ENCODE measurements at regions not wholly inside any gene's neighbourhood (a gene's known extent, or its start where the extent isn't known, plus 50 kb on each side); places are given as distances from the start of the nearest gene placed in this dataset.

- intact Hi-C loops (cut with micrococcal nuclease; ENCODE audit: unreplicated experiment) = no loop called here
- Histone ChIP-seq H3K27me3 (replicated peaks; ENCODE audit: control insufficient read depth, insufficient read depth, low read length) (no peaks in the 10 kb centered on the region), H3K9me3 (no peaks in the 10 kb centered on the region), H3K4me3 (ENCODE audit: low read depth, low read length) (no peak overlapping the region), H3K4me1 (no peaks in the 10 kb centered on the region), H3K36me3 (ENCODE audit: control insufficient read depth, insufficient read depth, low read length) (no peaks in the 10 kb centered on the region)
- Mint-ChIP-seq H3K27me3 (ENCODE audit: insufficient read depth, unreplicated experiment) (no peaks in the 10 kb centered on the region), H3K27ac (ENCODE audit: unreplicated experiment) (no peak overlapping the region), H3K4me3 (ENCODE audit: unreplicated experiment) (no peak overlapping the region), H3K4me1 (ENCODE audit: low read depth, unreplicated experiment) (no peaks in the 10 kb centered on the region), H3K36me3 (ENCODE audit: insufficient read depth, unreplicated experiment) (no peaks in the 10 kb centered on the region), H3K9me3 (ENCODE audit: unreplicated experiment) (peaks cover 32% of the 10 kb centered on the region)
- BruUV-seq (replicated peaks) = no TSS peak
- TF ChIP-seq CTCF (IDR thresholded peaks at IDR 0.05; ENCODE audit: insufficient read depth in 1 of 2, low read depth in 1 of 2, low read length in 1 of 2, severe bottlenecking in 1 of 2, unreplicated experiment in 1 of 2) = no peak
- CTCF ChIA-PET = no interaction called here
- DNase-seq = no peak
- POLR2A ChIA-PET = no interaction called here
These were observed 627.8 kb downstream of the MATN1 start for GRCh38 chr1:30095451-30096025.

- H3K4me3 ChIP-seq (ENCODE audit: low read depth, low read length) = no peak overlapping the region
- POLR2A ChIA-PET = no interaction called here
These were observed 628.3 kb downstream of the MATN1 start for GRCh38 chr1:30095051-30095450.

GRCh38 chr1:30092051-30092858 lies 631.1 kb downstream of the MATN1 start:
- POLR2A ChIA-PET = no interaction called here
- no peak overlapping the region for H3K4me3 ChIP-seq (ENCODE audit: low read depth, low read length)
- no peaks in the 10 kb centered on the region for H3K36me3 ChIP-seq (ENCODE audit: control insufficient read depth, insufficient read depth, low read length)
- TF ChIP-seq CTCF (IDR thresholded peaks at IDR 0.05; ENCODE audit: insufficient read depth in 1 of 2, low read depth in 1 of 2, low read length in 1 of 2, severe bottlenecking in 1 of 2, unreplicated experiment in 1 of 2) = no peak
- BruUV-seq (replicated peaks) = no TSS peak
- intact Hi-C loops (cut with micrococcal nuclease; ENCODE audit: unreplicated experiment) = no loop called here
- no peaks in the 10 kb centered on the region for H3K36me3 Mint-ChIP-seq (ENCODE audit: insufficient read depth, unreplicated experiment)
- no peaks in the 10 kb centered on the region for H3K27me3 ChIP-seq (replicated peaks; ENCODE audit: control insufficient read depth, insufficient read depth, low read length)
- peaks cover 24% of the 10 kb centered on the region for H3K9me3 Mint-ChIP-seq (ENCODE audit: unreplicated experiment)
- no peak overlapping the region for H3K4me3 Mint-ChIP-seq (ENCODE audit: unreplicated experiment)
- H3K27me3 Mint-ChIP-seq (ENCODE audit: insufficient read depth, unreplicated experiment) = no peaks in the 10 kb centered on the region
- H3K4me1 Mint-ChIP-seq (ENCODE audit: low read depth, unreplicated experiment) = no peaks in the 10 kb centered on the region
- no peak overlapping the region for H3K27ac Mint-ChIP-seq (ENCODE audit: unreplicated experiment)
- no peaks in the 10 kb centered on the region for H3K9me3 ChIP-seq
- CTCF ChIA-PET = no interaction called here
- DNase-seq = no peak
- no peaks in the 10 kb centered on the region for H3K4me1 ChIP-seq

More at GRCh38 chr1:30095051-30095450, 628.3 kb downstream of the MATN1 start:
- H3K36me3 ChIP-seq (ENCODE audit: control insufficient read depth, insufficient read depth, low read length) = no peaks in the 10 kb centered on the region
- CTCF ChIA-PET = no interaction called here
- Mint-ChIP-seq H3K27ac (ENCODE audit: unreplicated experiment) (no peak overlapping the region), H3K4me1 (ENCODE audit: low read depth, unreplicated experiment) (no peaks in the 10 kb centered on the region), H3K4me3 (ENCODE audit: unreplicated experiment) (no peak overlapping the region), H3K9me3 (ENCODE audit: unreplicated experiment) (peaks cover 32% of the 10 kb centered on the region), H3K27me3 (ENCODE audit: insufficient read depth, unreplicated experiment) (no peaks in the 10 kb centered on the region), H3K36me3 (ENCODE audit: insufficient read depth, unreplicated experiment) (no peaks in the 10 kb centered on the region)
- TF ChIP-seq CTCF (IDR thresholded peaks at IDR 0.05; ENCODE audit: insufficient read depth in 1 of 2, low read depth in 1 of 2, low read length in 1 of 2, severe bottlenecking in 1 of 2, unreplicated experiment in 1 of 2) = no peak
- BruUV-seq (replicated peaks) = no TSS peak
- intact Hi-C loops (cut with micrococcal nuclease; ENCODE audit: unreplicated experiment) = no loop called here
- no peaks in the 10 kb centered on the region for H3K27me3 ChIP-seq (replicated peaks; ENCODE audit: control insufficient read depth, insufficient read depth, low read length)
- no peaks in the 10 kb centered on the region for H3K9me3 ChIP-seq
- no peaks in the 10 kb centered on the region for H3K4me1 ChIP-seq
- DNase-seq = no peak
